Caki2 (cell line): ENCODE measurements at regions not wholly inside any gene's neighbourhood (a gene's known extent, or its start where the extent isn't known, plus 50 kb on each side); places are given as distances from the start of the nearest gene placed in this dataset.

Experiments used
- DNase-seq: peaks from one replicate; pipeline ENCODE4 v3.0.0-alpha.2; 2015; ENCODE audit warnings: low read depth
- in situ Hi-C: cut with HindIII; loops from 2 replicates; pipeline ENCODE4 v1.10.0; 2016; ENCODE audit warnings: low sequenced_read_pairs, low pct_unique_long_range_greater_than_20kb, mixed read lengths

- DNase-seq: no peak
- in situ Hi-C loops: no loop called here
Measured at GRCh38 chr17:55598495-55598894, 87.2 kb upstream of the SMIM36 start.

DNA sequence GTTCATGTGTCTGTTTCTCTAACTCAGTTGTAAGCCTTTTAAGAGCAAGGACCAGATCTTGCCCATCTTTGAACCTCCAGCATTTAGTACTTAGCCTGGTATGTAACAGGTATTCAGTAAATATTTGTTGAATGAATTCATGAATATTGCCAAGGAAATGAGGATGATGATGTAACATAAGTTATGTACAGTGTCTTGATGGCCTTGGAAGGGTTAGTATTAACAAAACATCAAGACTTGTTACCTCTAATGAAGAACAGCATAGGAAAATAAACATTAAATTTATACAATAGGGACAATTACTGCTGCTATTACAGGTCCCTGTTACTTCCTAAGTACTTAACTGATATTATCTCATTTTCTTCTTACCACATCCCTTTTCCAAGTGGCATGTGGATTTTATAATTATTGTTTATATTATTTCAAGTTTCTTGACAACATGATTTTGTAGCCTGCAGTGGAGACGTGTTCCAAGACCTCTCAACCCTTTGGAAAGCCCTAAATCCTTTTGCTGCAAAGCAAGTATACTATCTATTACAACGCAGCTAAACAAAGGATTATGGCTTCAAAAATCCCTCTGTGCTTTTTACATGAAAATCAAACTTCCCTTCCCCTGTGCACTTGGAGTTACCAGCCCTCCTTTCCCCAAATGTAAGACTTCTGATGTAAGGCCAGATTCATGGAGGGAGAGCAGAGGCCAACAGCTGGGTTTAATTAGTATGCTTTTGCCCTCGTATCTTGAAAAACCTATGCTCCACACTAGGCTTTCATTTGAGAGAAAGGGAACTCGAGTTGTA is 77.4 kb upstream of the SMIM36 start:
- DNase-seq: no peak

GRCh38 chr17:55587608-55588139 is 76.4 kb upstream of the SMIM36 start:
- no peak for DNase-seq
- in situ Hi-C loops: no loop called here

More for the DNA sequence above, 77.4 kb upstream of the SMIM36 start:
- in situ Hi-C loops: no loop called here

- in situ Hi-C loops: no loop called here
- DNase-seq: no peak
Measured at GRCh38 chr17:55585629-55586028, 74.4 kb upstream of the SMIM36 start.

DNA sequence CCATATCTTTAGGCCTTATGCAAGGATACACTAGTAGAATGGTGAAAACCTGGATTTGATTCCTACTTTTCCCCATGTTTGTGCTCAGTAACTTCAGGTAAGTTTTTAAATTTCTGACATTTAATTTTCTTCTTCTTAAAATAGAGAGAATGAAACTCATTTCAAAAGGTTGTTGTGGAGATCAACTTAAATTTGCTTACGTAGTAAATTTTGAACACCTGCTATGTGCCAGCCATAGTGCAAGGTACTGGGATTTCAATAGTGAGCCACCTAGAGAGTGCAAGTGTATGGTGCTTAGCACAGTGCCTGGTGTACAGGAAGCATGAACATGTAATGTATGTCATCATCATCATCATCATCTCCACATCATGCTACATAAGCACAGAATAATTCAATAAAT is 73.6 kb upstream of the SMIM36 start:
- DNase-seq: no peak
- in situ Hi-C loops: no loop called here

DNA sequence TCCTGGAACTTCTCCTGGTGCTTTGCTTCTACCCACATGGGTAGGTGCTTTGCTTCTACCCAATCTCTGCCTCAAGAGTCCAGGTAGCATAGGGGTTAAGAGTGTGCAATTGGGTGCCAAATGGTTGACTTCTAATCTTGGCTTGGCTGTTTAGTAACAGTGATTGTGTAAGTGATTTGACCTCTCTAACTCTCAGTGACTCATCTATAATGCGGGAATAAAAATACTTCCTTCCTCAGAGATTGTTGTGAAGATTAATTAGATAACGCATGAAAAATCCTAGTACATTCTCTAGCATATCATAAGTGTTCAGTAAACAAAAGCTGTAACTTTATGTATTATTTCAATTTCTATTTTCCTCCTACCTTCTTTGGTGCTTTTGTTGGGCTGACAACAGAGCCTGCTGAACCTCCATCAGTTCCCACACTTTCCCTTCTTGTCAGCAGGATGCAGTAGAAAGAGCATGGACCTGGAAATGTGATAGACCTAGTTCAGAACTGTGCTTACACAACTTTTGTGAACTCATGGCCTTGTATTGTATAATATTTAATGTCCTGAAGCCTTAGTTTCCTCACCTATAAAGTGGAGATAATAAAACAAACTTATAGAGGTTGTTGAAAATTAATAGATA is 72.9 kb upstream of the SMIM36 start:
- in situ Hi-C loops: no loop called here
- peak; percentile 41 for DNase-seq

- DNase-seq: no peak
- in situ Hi-C loops: no loop called here
Measured at GRCh38 chr17:55582897-55583296, 71.6 kb upstream of the SMIM36 start.

- in situ Hi-C loops: no loop called here
- no peak for DNase-seq
Measured at GRCh38 chr17:55580596-55581133, 69.4 kb upstream of the SMIM36 start.

- peak; percentile 79 for DNase-seq
- in situ Hi-C loops: no loop called here
Measured at GRCh38 chr17:55577687-55578086, 66.4 kb upstream of the SMIM36 start.

DNA sequence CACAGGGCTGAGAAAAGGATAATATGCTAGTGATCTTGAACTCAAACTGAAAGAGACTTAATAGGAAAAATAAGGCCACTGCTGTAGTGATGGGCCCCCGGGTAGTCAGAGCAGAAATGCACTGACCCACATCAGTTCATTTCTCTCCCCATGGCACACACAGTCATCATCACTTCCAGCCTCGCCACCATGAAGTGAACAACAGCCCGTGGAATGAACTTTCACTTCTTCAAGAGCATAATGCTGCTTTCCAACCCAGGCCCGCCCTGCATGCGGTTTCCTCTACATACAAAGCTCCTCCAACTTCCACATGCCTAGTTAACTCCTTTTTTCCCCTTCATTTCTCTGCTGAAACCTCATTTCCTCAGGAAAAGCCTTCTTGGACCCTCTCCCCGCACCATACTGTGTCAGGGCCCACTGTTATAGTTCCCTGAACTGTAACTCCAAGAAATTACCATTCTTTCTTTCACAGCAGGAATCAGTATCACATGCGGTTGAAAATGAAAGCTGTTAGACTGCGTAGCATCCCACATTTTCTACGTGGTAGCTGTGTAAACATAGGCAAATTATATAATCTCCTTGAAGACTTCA is 65.8 kb upstream of the SMIM36 start:
- DNase-seq: peak; percentile 54
- in situ Hi-C loops: no loop called here

DNA sequence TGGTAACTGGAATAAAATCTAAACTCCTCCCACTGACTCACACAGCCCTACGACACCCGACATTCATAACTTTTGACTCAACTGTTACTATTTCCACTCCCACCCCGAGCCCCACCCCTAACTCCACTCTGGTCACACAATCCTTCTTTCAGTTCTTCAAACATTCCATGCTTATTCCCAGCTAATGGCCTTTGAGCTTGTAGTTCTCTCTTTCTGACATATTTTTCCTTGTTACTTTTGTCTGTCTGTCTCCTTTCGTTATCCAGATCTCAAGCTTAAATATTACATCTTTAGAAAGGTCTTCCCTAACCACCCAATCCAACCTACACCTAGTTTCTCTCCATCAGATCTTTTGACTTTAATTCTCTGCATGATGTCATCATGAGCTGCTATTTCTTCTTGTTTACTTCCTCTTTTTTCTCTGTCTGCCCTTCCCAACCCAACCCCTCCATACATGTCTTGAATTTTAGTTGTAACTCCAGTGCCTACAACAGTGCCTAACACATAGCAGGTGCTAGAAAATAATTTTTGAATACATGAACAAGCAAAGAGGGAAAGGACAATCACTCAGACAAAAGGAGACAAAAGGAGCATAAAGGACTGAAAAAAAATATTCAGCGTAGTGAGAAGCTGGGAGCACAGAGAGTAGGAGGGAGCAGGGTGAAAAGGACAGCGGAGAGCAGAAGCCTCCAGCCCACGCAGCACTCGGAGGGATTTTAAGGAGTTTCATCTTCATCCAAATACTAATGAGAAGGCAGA is 65.2 kb upstream of the SMIM36 start:
- in situ Hi-C loops: no loop called here
- peak; percentile 71 for DNase-seq

- DNase-seq: no peak
- in situ Hi-C loops: no loop called here
Measured at GRCh38 chr17:55575058-55575636, 63.9 kb upstream of the SMIM36 start.

GRCh38 chr17:55572599-55572998 is 61.3 kb upstream of the SMIM36 start:
- no peak for DNase-seq
- in situ Hi-C loops: no loop called here

GRCh38 chr17:55572139-55572538 is 60.9 kb upstream of the SMIM36 start:
- in situ Hi-C loops: no loop called here
- no peak for DNase-seq

- in situ Hi-C loops: no loop called here
Measured at GRCh38 chr17:55571095-55571494, 59.8 kb upstream of the SMIM36 start.

GRCh38 chr17:55570391-55570790 is 59.1 kb upstream of the SMIM36 start:
- in situ Hi-C loops: no loop called here
- no peak for DNase-seq

More at GRCh38 chr17:55571095-55571494, 59.8 kb upstream of the SMIM36 start:
- no peak for DNase-seq

DNA sequence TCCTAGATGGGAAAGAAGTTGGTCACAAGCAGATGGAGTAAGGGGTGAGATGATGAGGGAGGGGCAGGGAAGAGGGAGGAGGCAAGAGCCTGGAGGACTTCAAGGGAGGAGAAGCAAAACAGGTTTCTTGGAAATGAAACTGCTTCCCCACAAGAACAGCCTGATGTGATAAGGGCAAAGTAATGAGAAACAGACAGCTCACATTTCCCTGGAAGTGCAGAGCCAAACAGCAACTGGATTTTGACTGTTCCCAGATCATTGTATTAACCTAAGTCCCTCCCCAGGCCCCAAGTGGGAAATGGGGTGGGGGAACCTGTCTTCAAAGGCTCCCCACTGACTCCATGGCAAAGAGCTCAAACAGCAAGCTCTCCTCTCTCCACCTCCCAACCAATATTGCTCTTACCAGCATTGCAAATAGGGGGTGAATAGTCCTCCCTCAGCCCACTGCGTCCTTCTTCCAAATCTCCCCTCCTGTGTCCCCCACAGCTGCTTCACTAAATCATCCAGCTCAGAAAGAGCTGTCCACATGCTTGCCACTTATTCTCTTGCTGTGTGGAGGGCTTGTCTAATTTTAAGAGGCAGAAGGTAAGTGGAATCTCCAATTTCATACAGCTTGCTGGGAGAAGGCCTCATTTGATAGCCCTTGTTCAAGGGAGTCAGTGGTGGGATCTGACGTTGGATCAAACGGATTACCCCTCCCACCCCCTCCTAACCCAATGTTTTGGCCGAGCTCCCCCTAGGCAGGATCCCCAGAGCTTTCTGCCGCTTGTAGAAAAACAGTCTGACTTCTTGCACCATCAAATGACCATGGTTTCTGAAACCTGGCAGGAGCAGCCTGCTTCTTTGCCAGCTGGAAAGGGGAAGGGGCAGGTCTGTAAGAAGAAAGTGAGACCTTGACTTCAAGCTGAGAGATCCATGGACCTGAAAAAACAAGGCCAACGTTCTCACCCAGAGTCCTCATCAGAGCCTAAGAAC is 56.3 kb upstream of the SMIM36 start:
- in situ Hi-C loops: no loop called here
- no peak for DNase-seq
